GM18511 (cell line): ENCODE measurements at regions not wholly inside any gene's neighbourhood (a gene's known extent, or its start where the extent isn't known, plus 50 kb on each side); places are given as distances from the start of the nearest gene placed in this dataset.

ENCODE experiments used
- ATAC-seq: cut with Tn5 transposase; IDR thresholded peaks from one replicate; pipeline ENCODE4 v1.9.1; 2021; ENCODE audit warnings: mild to moderate bottlenecking, moderate library complexity; ENCODE audit not compliant: unreplicated experiment

DNA sequence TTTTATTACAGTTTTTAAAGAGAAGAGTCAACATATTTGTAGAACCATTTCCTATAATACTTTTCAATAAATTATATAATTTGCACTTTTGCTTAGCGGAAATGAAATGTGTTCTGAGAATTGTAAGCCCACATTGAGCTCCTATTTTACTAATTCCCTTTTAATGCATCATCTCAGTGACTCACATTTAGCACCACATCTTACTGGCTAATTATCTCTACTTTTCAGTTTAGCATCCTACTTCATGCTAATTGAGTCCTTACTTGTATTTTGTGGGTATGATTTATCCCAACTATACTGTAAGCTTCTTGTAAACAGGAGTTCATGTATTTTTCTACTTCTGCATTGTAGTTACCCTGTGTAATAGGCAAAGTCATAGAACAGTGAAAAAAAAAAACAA is 67.5 kb downstream of the TMX1 start:
- no peak for ATAC-seq

DNA sequence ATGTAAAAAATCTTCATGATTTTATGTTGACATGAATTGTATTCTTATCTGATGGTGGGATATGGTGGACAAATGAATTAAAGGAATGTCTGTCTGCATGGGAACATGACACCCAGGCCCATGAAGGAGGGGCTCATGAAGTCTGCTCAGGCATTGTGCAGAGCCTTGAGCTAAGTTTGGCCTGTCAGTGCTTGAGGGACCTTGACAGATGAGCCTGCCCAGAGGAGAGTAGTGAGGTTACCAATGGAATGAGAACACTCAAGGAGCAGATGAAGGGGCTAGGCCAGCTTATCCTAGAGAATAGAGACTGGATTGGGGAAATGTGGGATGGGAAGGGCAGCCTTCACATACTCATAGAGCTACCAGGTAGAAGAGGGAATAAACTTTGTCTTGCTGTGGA is 68.8 kb downstream of the TMX1 start:
- no peak for ATAC-seq

- no peak for ATAC-seq
Observed at GRCh38 chr14:51310505-51310944, 70.5 kb downstream of the TMX1 start.

DNA sequence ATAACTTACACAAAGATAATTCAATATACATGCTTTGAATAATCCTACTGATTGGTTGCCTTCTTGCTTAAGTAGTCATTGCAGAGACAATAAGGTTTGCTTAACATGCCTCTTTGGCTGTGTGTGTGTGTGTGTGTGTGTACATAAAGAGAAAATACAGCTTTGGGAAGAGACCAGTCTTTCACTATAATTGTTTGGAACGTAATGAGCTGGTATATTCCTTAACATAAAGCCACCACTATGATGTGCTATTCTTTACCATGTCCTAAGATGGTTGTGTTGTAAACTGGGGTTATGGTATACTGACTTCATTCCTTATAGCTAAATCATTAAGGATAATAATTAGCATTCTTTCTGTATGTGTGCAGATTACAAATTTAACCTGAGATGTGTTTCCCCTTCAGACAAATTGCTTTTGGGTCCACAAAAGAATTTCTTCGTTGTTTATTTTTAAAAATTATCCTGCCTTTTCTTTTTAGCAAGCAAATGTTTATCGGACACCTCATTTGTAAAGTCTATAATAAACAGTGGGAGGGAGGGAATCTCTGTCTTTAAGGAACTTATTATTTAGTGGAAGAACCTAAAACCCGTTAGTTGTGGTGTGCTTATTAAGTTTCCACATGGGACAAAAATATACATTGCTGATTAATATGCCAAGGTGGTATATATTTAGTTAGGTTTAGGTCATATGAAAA is 74.4 kb downstream of the TMX1 start:
- ATAC-seq: no peak

DNA sequence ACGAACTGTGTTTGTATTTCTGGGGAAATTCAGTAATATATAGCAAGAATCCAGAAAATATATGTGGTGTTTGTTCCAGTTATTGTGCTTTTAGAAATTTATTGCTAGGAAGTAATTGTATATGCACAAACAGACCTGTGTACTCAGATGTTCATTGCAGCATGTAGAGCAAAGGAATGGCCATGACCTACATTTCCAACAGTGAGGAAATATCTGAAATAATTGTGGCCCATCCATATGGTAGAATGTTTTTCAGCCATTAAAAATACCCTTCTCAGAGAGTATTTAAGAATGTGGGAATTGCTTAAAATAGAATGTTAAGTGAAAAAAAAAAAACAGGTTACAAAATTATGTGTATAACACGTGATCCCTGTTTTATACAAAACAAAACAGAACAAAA is 77.3 kb downstream of the TMX1 start:
- no peak for ATAC-seq

DNA sequence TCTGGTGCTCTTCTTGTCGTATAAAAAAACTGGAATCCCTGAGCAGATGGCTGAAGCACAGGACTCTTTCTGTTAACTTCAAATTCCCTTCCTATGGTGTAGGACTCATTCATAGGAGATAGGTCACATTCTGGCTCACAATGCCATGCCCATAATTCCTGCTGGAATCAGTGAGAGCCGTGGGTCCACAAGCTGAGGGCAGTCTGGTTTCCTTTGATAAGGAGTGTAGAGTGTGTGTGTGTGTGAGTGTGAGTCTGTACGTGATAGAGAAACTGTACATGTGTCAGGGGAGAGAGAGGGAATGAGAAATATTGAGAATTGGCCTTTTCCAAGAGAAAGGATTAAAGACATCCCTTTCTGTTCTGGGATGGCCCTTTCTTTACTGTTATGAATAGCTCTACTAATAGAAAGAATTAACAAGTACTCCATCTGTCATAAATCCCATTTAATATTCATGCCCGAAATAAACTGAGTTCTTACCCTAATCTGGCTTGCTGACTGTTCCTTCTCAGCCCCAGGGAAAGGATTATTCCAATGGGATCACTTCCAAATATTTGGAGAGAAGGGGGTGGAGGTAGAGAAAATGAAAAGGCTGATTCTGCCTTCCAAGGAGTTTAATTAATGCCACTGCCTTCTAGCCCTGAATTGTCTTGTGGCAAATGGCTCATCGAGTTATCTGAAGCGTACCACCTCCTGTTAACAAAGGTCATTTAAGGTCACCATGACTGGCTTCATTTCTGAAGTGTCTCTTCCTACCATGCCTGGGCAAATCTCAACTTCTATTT is 79.0 kb downstream of the TMX1 start:
- ATAC-seq: no peak

DNA sequence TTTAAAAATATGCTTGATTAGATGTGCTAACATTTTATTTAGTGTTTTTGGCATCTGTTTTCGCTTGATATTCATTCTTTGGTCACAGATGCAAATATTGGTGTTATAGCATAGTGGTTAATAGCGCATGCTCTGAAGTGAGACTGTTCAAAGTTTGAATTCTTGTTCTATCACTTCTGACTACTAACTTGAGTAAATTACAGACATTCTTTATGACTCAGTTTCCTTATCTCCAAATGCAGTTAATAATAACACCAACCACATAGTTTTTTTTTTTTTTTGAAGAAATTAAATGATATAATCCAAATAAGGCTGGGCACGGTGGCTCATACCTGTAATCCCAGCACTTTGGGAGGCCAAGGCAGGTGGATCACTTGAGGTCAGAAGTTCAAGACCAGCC is 81.0 kb downstream of the TMX1 start:
- ATAC-seq: no peak

DNA sequence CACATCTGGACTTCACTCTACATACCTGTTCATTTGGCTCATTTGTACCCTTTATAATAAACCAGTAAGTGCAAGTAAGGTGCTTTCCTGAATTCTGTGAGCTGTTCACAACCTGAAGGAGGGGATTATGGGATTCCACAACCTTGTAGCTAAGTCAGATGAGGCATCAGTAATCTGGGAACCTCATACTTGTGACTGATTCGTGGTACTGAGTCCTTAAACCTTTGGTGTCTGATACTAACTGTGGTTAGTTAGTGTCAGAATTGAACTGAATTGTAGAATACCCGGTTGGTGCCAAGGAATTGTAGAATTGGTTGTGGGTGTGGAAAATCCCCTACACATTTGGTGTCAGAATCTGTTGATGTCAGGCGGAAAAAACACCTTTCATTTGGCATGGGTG is 83.4 kb downstream of the TMX1 start:
- no peak for ATAC-seq

GRCh38 chr14:51327376-51327775 is 87.3 kb downstream of the TMX1 start:
- no peak for ATAC-seq

DNA sequence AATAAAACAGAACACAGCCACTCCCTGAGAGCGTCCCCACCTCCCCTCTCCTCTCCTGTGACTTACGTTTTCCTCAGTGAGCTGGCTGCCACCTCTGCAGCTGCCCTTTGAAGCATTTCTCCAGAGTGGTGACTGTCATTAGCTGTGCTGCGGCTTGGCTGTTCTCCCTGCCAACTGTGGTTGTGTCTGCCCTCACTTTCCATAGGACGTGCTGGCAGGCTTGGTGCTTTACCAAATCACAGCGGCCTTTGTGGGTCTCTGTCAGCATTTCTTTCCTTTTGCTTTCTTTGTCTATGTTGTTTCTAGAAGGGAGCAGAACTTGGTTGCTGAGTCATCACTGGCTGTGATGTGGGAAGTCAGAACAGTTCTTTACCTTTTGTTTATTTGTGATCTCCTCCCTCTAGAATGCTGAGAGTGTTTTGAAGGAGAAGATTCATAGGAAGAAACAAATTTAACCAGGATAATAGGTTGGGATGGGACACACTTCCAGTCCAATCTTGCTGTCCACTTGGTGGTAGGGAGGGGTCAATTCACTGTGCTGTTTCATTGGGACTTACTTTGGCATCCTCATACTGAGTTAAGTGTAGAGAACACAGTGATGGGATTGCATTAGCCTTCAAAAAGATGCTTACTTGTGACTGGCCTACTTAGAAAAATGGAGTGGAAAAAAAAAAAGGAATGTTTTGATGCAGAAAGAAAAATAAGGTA is 88.2 kb downstream of the TMX1 start:
- no peak for ATAC-seq

DNA sequence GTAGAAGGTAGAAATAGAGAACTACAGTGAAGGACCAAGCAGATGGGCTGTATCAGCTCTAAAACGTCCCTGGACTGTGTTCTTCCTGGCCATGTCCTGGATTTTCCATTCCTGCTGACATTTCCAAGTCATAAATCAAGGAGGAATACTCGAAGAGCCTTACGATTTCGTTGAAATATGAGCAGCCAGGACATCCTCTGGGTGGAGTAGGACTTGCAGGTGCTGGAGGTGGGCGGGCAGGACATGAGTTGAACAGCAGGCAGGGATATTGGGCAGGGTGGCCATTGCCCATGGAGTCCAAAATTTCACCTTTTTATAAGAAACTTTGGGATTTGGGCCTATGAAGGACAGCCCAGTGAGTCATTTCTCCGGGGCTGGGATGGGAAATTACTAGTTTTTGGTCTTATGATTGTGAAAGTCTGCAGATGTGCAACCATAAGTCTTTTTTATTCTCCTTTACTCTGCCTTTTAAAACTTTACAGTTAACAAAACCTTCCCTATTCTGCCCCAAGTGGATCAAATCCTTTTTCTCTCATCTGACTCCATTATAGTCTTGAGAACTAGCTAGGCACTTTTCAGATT is 88.8 kb downstream of the TMX1 start:
- ATAC-seq: no peak

GRCh38 chr14:51331486-51332367 is 91.7 kb downstream of the TMX1 start:
- ATAC-seq: no peak

GRCh38 chr14:51333299-51333698 is 93.3 kb downstream of the TMX1 start:
- no peak for ATAC-seq

DNA sequence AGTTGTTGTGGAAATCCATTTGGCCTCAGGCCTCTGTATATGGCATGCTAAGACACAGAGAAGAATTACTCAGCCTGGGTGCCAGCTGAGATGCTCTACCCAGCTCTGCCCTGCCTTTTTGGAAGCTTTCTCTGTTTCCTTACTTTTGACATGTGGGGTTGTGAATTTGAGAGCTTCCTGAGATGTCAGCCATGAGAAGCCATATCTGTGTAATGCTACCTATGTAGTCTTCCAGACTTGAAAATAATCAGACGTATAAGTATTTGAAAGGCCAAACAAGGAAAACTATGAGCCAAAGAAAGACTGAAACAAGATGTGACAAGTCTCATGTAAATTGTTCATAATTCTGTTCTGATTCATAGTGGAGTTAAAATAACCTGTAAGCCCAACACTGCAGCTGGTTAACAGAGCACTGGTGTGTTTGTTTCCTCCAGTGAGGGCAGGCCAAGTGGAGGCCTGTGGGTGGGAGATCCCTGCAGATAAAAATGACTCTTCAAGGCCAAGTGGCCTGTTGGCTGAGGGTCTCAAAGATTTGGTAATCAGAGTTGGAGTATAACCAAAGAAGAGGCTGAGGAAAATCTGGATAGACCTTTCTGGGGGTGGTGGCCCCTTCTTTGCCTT is 94.0 kb downstream of the TMX1 start:
- ATAC-seq: no peak

DNA sequence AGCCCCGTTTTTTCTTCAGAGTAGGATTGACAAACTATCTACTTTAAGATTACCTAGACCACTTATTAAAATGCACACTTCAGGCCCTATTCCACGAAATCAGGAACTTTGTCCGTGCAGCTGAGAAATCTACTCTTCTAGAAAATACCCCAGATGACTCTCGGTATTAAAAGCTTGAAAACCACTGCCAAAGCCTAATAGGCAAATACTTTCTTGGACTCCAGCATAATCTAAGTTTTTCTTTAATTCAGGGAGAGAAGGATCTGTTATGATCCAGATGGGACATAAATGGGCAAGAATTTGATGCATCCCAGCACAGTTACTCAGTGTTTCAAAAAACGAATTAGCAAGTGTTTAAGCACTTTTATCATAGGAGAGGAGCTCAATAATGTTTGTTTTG is 94.5 kb downstream of the TMX1 start:
- ATAC-seq: no peak

DNA sequence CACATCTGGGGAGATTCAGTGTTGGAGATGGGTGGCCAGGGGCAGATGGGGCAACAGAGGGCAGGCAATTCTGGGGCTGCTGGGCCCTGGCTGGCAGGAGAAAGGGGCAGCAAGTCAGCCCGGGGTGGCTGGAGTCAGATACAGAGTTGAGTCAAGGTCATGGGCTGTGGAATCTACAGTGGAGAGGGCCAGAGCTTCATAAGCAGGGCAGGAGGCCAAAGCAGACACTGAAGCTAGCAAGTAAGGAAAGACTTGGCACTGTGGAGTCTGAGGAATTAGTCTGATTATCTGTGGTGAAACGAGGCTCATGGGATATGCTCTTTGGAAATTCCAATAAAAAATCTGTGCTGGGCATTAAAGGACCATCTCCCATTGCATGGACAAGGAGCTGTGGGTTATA is 95.5 kb downstream of the TMX1 start:
- ATAC-seq: no peak

DNA sequence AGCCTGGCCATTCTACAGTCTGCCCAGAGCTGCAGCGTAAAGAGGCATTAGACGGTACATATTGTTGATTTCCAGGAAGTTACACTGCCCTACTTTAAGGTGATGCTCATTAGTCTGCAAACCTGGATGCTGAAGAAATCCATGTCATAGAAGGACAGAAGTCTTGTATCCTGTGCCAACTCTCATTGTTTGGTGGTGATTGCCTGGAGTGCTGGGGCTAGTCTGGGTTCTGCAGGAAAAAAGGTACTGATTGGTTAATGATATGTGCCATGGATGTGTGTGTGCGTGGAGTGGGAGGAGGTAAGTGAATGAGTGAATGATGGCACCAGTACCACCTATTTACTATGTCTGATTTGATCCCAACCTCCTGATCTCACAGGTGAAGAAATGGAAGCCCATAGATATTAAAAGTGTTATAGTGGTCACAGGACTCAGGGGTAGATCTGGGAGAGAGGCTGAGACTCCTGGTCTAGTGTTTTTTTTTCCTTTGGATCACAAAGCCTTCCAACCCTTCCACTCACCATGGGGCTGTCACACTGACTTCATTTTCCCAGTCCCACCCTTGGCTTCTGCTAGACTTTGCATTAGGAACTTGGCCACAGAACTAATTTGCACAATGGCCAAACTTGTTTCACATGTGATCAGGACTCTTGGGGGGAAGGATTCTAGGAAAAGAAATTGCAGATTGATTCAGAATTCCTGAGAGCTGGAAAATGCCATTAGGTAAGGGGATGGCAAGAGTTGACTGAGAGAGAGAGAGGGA is 96.1 kb downstream of the TMX1 start:
- ATAC-seq: no peak

DNA sequence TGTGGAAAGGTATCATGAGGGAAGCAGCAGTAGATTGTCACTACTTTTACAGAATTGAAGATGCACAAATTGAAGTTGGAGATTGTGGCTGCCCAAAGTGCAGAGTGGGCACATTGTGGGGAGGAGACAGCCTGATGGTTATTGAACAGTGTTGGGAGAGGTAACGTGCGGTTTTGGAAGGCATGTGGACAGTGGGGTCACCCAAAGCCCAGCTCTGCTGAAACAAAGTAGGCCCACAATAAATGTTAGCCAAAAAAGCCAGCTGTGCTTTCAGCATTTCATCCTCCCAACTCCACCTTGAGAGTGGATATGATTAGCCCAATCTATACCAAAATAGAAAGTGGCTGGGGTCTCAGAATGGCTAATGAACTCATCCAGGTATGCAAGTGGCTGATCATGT is 96.7 kb downstream of the TMX1 start:
- no peak for ATAC-seq

DNA sequence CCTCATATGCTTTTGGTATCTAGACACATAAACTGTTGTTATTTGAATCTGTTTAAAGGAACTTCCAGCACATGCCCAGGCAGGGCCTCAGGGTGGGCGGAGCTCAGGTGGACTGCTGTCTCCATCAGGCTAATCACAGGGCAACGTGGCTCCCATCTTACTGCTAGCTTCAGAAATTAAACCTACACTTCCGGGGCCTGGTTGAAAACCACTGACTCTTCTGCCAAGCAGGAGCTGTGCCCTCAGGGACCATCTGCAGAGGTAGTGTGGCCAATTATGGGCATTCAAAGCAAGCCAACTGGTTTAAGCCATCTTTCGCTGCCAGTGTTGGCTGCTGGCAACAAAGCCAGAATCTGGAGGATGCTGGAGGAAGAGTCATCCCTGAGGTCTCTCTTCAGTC is 97.5 kb downstream of the TMX1 start:
- no peak for ATAC-seq
